GM19395 (cell line): ENCODE measurements at regions not wholly inside any gene's neighbourhood (a gene's known extent, or its start where the extent isn't known, plus 50 kb on each side); places are given as distances from the start of the nearest gene placed in this dataset.
A peak's percentile ranks its signal among the peaks of the same experiment; 100 is the strongest.
"Not testable (repeated sequence)": the region's sequence is repeated elsewhere in the genome, so short reads cannot be mapped to it uniquely, and the experiment has no call there.

Source experiments
- ATAC-seq: cut with Tn5 transposase; IDR thresholded peaks from one replicate; pipeline ENCODE4 v1.9.1; 2021; ENCODE audit warnings: mild to moderate bottlenecking, moderate library complexity; ENCODE audit not compliant: unreplicated experiment

DNA sequence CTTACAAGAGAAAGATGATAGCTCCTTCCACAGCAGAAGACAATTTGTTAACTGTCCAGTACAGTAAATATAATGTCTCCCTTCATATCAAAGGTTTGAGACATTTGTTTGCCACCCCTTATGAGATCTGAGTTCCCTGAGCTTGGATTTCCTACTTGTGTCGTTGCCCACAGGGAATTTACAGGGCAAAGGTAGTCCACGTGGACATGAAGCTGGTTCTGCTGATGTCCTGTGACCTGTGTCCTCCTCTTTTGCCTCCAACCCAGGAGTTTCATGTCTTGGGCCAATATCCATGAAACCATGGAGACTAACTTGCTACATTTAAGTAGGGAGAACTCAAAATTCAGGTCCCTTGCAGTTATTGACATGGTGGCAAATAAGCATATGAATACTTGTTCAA, 172.2 kb upstream of the KCTD7 start:
- not testable (repeated sequence) for ATAC-seq

DNA sequence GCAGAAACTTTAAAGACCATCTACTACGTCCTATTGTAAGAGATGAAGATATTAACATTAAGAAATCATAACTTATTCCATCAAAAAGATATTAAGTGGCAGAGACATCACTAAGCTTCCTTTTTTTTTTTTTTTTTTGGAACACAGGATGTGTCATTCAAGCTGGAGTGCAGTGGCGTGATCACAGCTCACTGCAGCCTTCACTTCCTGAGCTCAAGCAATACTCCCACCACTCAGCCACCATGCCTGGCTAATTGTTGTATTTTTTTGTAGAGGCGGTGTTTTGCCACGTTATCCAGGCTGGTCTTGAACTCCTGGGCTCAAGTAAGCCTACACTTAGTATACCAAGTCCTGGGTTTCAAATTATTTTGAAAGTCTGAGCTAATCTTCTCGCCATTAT, 169.7 kb upstream of the KCTD7 start:
- not testable (repeated sequence) for ATAC-seq

DNA sequence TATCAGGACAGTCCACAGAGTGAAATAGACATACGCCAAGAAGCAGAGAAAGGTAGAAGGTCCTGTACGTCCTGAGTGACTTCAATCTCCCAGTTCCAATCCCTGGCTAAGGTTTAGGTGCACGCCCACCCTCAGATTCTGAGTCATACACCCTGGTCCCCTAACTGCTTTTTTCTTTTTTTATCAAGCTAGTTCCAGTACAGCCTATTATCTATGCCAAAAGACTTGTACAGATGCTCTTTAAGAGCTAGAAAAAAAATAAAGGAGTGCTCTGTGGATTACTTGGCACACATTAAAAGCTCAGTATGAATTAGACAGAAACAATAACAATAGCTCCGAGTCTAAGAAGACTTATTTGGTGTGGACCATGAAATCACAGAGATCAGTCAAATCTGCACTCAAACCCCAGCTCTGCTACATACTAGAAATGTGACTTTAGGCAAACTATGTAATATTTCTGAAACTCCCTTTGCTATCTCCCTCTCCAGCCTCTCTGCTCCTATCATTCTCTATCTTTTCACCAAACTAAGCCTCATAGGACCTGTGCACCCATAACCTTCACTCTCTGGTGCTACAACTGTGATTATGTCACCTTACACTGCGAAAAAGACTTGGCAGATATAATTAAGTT, 168.8 kb upstream of the KCTD7 start:
- ATAC-seq = not testable (repeated sequence)

DNA sequence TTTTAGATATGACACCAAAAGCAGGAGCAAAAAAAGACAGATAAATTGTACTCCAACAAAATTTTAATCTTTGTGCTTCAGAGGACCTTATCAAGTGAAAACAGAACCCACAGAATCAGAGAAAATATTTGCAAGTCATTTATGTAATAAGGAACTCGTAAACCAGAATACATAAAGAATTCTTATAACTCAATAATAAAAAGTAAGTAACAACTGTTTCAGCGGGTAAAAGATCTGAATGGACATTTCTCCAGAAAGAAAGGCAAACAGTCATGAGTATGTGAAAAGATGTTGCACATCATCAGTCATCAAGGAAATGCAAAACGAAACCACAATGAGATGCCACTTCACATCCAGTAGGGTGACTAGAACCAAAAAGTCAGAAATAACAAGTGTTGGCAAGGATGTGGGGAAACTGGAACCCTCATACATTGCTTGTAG, 167.7 kb upstream of the KCTD7 start:
- no peak for ATAC-seq

DNA sequence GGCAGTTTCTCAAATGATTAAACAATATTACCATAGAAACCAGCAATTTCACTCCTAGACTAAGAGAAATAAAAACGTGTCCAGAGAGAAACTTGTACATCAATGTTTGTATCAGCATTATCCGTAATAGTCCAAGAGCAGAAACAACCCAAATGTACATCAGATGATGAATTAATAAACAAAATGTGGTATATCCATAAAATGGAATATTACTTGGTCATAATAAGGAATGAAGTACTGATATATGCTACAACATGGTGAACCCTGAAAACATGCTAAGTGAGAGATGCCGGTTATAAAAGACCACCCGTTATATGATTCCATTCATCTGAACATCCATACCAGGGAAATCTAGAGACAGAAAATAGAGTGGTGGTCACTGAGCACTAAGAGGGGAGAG, 167.3 kb upstream of the KCTD7 start:
- ATAC-seq = not testable (repeated sequence)

DNA sequence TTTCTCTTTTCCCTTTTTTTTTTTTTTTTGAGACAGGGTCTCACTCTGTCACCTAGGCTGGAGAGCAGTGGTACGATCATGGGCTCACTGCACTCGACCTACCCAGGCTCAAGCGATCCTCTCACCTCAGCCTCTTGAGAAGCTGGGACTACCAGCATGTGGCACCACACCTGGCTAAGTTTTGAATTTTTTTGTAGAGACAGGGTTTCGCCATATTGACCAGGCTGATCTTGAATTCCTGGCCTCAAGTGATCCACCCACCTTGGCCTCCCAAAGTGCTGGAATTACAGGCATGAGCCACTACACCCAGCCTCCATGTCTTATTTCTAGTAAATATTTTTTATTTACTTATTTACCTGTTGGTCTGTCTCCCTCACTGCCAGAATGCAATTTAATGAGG, 165.8 kb upstream of the KCTD7 start:
- ATAC-seq = not testable (repeated sequence)

DNA sequence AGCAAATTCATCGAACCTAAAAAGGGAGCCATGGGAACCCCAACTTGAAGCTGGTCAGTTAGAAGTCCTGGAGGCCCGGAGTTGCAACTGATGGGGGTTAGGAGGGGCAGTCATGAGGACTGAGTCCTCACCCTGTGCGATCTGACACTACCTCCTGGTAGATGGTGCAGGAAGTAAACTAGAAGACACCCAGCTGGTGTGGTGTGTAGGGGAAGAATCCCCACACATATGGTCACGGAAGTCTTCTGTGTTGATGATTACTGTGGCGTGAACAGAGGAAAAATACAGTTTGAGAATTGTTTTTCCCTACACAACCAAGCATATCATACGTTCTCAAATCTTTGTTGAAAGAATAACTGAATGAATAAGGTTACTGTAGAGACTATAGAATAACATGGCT, 164.6 kb upstream of the KCTD7 start:
- peak; percentile 70 for ATAC-seq

DNA sequence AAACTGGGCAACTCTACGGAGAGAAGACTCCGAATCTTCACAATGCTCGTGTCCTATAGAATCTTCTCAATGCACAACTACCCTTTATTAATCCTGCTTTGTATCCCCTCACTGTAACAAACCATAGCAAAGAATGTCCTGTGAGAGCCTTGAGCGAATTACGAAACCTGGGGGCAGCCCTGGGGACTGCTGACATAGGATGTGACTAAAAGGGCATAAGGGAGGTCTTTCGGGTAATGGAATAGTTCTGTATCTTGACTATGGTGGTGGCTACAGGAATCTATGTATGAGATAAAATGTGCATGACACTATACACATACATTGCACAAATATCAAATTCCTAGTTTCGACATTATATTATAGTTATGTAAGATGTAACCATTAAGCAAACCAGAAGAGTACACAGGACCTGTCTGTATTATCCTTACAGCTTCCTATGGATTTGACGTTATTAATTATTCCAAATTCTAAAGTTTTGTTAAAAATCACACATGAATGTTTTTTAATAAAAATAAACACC, 162.5 kb upstream of the KCTD7 start:
- no peak for ATAC-seq

DNA sequence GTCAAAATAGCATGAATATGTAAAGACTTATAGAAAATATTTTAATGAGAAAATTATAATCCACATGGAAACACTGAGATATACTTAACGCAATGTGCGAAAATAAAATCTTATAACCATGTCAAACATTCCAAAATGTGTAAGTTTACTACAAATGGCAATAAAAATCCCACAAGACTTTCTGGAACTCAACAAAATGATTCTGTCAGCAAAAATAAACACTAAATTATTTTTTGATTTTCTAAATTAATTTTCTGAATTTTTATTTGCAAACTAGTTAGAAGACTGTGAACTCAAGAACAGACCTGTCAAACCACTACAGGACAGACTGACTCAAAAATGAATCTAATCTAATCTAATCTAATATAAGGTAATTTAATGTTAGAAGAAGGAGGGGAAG, 160.8 kb upstream of the KCTD7 start:
- ATAC-seq = no peak

DNA sequence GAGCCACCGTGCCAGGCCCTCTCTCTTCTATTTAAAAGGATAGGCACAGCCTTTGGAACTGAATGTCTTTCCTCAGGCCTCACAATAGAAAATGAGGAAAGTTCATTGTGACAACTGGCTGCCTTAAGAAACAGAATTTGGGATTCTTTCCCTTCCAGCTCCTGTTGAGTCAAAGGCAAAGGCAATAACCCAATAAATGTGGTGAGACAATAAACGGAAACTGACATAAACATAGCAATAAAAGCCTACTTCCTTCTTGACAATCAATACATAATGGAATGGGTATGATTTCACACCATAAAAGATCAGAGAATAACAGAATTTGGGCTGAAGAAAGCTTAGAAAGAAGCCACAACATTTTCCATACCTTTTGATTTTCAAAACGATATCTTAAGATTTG, 155.6 kb upstream of the KCTD7 start:
- not testable (repeated sequence) for ATAC-seq

DNA sequence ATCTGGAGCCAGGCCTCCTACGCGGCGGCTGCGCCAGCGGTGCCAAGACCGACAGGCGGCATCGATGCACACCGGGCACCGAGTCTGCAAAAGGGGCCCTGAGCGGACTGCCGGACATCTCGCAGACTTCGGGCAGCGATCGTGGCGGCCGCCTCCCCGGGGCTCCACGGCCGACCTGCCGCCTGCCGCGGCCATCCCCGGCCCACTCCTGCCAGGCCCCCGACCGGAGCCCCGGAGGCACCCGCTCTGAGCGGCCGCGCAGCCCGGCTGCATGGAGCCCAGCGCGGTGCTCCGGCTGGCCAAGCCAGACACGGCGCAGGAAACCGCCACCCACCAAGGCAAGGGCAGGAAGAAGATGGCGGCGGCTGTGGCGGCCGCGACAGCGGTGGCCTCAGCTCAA, 154.2 kb upstream of the KCTD7 start:
- ATAC-seq = no peak

DNA sequence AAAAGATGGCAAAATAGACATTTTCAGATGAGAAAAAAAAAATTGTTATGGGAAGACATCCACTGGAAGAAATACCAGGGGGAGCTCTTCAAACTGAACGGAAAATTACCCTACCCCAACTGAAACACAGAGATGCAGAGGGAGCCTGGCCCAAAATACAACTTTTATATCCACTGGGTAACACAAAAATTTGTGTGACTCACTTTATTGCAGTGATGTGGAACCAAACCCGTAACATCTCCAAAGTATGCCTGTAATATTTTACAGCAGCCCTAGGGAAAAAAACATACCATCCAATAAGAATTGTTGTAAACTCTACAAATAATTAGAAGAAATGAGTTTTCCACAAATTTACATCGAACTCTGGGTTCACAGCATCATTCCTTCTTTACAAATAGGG, 152.6 kb upstream of the KCTD7 start:
- ATAC-seq = not testable (repeated sequence)

DNA sequence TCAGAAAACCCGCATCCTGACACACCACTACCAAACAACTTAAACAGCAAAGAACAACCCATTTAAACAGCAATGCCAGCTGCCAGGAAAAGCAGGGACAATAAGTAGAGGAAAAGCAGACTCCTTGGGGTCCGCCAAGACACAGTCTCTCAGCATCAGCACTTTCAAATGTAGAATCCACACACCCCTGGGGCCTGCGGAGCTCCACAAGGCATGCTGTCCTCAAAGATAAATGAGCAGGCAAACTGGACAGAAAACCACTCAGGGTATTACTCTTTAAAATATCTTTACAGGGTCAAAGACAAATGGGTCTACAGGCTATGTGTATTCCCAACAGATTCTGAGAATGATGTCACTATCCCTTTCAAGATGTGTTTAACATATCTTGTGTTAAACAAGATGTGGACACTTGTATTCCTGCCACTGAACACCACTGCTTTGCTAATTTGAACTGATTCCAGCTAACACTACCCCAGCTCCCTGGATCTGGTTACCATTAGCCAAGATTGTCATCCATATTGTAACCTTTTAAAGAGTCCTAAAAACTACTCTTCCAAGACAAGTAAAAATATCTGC, 150.8 kb upstream of the KCTD7 start:
- not testable (repeated sequence) for ATAC-seq

DNA sequence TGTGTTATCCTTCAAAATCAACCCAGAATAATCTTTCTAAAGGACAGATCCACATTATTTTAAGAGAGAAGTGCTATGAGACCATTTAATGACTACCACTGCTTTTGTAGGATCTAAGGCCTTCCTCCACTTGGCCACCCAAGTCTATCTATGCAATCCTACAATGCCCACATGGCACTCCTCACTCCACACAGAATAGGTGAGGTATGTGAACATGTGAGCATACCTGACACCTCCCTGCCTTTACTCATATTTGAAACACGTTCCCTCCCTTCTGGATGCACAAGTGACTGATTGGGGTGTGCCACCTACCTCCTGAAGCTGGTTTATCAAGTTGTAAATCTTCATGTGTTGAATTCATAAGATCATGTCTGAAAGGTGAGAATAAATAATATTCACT, 147.5 kb upstream of the KCTD7 start:
- not testable (repeated sequence) for ATAC-seq

DNA sequence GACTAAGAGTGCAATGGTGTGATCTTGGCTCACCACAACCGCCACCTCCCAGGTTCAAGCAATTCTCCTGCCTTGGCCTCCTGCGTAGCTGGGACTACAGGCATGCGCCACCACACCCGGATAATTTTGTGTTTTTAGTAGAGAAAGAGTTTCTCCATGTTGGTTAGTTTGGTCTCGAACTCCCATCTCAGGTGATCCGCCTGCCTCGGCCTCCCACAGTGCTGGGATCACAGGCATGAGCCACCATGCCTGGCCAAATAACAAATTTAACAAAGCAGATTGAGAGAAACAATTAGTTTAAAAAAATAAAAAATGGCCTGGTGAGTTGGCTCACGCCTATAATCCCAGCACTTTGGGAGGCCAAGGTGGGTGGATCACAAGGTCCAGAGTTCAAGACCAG, 139.6 kb upstream of the KCTD7 start:
- ATAC-seq = not testable (repeated sequence)

DNA sequence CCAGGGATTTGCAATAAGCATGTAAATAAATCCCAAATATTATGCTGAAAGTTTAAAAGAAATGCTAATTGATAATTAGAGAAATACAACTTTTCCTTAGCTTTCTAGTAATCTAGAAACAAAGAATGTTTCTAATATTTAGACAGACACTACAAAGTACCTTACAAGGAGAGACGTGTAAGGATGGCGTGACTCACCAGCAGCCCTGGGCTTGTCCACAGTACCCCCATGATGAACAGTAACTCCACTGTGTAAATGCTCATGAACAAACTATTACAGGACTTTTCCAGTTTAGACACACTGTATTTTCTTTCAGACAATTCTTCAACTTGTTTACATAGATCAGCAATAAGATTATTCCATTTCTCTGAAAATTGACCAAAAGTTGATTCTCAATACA, 138.9 kb upstream of the KCTD7 start:
- not testable (repeated sequence) for ATAC-seq

DNA sequence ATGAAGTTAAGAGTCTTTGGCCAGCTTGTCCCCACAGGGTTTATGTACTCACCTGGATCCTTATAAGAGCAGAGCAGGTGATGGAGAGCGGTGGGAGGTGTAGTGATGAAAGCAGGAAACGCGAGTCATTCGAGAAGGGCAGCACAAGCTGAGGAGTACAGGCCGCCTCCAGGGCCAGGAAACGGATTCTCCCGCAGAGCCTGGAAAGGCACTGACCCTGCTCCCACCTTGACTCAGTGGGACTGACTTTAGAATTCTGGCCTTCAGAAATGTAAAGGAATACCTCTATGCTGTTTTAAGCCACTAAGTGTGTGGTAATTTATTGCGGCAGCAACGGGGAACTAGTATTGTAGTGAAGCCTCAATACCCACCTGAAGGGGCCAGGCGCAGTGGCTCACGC, 137.7 kb upstream of the KCTD7 start:
- not testable (repeated sequence) for ATAC-seq

DNA sequence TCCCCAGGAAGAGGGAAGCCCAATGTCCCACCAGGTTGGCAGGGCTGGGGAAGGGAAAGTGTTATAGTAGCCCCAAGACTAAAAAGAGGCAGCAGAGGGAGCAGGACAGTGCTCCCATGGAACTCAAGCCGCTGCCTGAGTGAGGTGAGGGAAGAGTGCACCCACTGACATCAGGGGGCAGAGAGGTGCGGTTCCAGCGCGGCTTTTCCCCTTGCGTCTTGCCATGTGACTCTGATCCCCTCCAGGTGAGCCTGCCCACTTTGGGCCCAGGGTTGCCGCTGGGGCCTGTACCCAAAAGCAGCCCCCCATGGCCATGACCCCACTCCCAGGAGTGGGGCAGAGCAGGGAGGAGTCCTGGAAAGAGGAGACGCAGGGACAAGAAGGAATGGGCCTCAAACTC, 136.3 kb upstream of the KCTD7 start:
- ATAC-seq = not testable (repeated sequence)

DNA sequence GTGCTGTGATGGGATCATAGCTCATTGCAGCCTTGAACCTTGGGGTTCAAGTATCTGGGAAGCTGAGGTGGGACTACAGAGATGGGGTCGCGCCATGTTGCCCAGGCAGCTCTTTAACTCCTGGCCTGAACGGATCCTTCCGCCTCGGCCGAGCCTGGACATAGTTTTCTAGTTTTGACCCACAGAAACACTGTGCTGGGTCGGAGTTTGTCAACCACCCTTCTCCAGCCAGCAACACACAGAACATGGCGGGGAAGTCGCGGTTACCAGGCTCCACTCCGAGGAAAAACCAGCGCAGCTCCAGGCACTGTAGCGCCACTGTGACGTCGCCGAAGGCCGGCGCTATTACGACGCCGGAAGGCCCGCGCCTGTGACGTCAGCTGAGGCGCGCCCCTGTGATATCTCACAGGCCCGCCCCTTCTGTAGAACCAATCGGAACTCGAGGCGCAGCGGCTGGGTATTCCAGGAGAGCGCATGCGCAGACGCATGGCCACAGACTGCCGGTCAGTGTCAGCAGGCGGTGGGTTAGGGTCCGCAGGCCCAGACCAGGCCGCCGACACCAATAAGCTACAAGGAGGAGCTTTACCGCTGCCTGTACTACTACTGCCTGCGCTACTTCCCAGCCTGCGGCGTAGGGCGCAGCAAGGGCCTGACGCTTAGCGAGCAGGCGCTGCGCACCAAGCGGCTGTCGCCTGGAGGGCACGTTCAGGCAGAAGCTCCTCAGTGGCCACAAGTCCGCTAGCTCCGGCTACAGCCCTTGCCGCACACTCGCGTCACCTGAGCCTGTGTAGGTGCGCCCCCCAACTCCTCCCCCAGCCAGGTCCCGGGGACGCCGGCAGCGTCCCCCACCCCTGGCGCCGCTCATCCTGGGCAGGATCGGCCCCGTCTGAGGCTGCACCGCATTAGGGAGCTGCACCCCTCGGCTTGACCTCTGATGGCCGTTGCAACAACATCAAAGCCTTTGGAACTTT, 135.2 kb upstream of the KCTD7 start:
- peak; percentile 99 for ATAC-seq

DNA sequence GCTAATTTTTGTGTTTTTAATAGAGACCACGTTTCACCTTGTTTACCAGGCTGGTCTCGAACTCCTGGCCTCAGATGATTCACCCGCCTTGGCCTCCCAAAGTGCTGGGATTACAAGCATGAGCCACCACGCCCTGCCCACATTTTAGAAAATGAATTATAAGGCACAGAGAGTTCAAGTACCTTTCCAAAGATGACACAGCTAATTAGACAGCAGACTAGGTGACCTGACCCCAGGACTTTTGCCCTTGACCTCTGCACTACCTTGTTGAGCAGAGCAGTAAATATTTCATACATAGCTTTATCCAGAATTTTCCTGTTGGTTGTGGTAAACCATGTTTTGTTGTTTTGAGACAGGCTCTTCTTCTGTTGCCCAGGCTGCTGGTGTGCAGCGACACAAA, 131.3 kb upstream of the KCTD7 start:
- ATAC-seq = no peak

DNA sequence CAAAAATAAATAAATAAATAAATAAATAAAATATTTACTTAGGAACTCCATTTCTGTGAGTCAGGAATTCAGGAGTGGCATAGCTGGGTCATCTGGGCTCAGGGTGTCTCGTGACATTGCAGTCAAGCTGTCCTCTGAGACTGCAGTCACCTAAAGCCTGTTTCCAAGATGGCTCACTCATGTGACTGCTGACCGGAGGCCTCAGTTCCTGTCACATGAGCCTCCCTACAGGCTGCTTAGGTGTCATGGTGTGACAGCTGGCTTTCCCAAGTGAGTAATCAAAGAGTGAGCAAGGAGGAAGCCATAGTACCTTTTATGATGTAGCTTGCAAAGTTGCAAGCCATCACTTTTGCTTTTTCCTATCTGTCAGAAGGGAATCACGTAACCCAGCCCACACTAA, 128.6 kb upstream of the KCTD7 start:
- no peak for ATAC-seq
